Stimulated activated CD8-positive, alpha-beta memory T cell treated with anti-CD3 and anti-CD28 coated beads, Interleukin-4, amount 100 ng/mL, for 4 hours (primary cell): ENCODE measurements at regions not wholly inside any gene's neighbourhood (a gene's known extent, or its start where the extent isn't known, plus 50 kb on each side); places are given as distances from the start of the nearest gene placed in this dataset.
"Not testable (repeated sequence)": the region's sequence is repeated elsewhere in the genome, so short reads cannot be mapped to it uniquely, and the experiment has no call there.

ENCODE experiments used
- DNase-seq, 2 donors: peaks; one replicate each; pipeline ENCODE4 v3.0.0-alpha.2; 2020; ENCODE audit warnings: low read depth in 2 of 2, low spot score in 1 of 2

DNA sequence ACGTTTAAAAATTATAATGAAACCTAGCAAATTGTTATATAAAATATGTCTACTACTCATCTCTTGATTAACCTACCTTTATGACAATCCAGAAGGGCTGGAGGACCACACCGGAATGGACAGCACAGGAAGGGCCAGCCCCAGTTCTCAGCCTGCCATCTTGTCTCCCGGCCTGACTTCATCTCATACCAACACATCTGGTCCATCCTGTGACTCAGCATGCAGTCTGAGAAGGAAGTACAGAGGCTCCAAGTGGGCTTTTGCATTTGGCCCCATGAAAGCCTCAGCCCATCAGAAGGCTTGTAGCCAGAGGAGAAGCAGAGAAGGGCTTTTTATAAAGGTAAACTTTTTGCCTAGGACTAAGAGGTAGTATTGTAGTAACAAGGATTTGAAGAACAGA is 436.6 kb downstream of the MRPL39 start:
- no peak for DNase-seq

- DNase-seq, result no peak
Observed at GRCh38 chr21:25169370-25169769, 437.9 kb downstream of the MRPL39 start.

- DNase-seq, result not testable (repeated sequence)
Observed at GRCh38 chr21:25166904-25167303, 440.4 kb downstream of the MRPL39 start.

- no peak for DNase-seq
Observed at GRCh38 chr21:25161571-25161970, 445.7 kb downstream of the MRPL39 start.

DNA sequence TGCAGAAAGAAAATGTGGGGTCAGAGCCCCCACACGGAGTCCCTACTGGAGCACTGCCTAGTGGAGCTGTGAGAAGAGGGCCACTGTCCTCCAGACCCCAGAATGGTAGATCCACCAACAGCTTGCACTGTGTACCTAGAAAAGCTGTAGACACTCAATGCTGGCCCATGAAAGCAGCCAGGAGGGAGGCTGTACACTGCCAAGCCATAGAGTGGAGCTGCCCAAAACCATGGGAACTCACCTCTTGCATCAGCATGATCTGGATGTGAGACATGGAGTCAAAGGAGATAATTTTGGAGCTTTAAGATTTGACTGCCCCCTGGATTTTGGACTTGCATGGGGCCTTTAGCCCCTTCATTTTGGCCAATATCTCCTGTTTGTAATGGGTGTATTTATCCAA is 452.3 kb downstream of the MRPL39 start:
- not testable (repeated sequence) for DNase-seq

GRCh38 chr21:25149022-25149421 is 458.3 kb downstream of the MRPL39 start:
- no peak for DNase-seq

- DNase-seq, result no peak
Observed at GRCh38 chr21:25139414-25139813, 467.9 kb downstream of the MRPL39 start.

DNA sequence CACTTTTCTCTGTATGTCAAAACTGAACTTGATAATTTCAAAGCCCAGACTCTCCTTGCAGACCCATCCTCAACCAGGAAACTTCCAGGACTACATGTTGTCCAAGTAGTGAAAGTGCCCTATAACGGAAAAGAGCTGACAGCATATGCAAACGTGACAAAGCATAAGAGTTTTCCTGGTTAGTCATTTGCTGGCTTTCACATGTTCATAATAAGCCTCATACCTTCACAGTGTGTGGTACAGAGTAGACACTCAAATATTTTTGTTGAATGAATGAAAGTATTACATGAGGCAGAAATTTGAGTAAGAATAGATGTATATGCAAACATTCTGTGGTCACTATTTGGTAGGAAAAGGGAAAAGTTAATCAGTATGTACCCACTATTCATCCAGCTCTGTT is 473.3 kb downstream of the MRPL39 start:
- DNase-seq, result no peak

GRCh38 chr21:25127811-25128210 is 479.5 kb downstream of the MRPL39 start:
- DNase-seq, result no peak

- DNase-seq, result no peak
Observed at GRCh38 chr21:25127007-25127406, 480.3 kb downstream of the MRPL39 start.

DNA sequence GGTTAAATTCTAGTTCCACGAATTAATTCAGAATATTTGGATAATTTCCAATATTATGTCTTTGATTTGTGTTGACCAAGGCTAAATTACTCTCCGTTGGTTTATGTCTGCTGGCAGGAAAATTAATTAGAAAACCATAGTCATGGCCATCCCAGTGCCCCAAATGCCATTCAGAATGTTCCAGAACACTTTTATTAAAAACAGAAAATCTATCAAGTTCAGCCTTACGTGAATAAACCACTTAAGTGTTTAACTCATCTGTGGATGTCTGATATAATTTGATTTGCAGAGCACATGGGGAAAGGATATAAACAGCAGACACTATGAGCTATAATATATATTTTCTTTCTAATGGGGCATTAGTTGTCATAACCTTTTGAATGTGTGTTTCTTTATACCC is 480.7 kb downstream of the MRPL39 start:
- no peak for DNase-seq

GRCh38 chr21:25118648-25119047 is 488.6 kb downstream of the MRPL39 start:
- DNase-seq, result no peak

DNA sequence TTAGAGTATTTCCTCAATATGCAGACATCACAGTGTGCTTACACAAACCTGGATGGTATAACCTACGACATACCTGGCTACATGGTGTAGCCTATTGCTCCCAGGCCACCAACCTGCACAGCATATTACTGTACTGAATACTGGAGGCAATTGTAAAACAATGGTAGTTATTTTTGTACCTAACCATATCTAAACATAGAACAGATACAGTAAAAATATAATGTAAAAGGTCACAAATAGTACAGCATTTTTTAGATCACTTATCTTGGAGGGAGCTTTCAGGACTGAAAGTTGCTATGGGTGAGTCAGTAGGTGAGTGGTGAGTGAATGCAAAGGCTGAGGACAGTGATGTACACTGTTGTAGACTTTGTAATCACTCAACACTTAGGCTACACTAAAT is 492.3 kb downstream of the MRPL39 start:
- no peak for DNase-seq

- DNase-seq, result no peak
Observed at GRCh38 chr21:25107708-25108107, 499.6 kb downstream of the MRPL39 start.

- no peak for DNase-seq
Observed at GRCh38 chr21:25103500-25104207, 503.6 kb downstream of the MRPL39 start.

GRCh38 chr21:25097648-25098047 is 509.6 kb downstream of the MRPL39 start:
- DNase-seq, result no peak

DNA sequence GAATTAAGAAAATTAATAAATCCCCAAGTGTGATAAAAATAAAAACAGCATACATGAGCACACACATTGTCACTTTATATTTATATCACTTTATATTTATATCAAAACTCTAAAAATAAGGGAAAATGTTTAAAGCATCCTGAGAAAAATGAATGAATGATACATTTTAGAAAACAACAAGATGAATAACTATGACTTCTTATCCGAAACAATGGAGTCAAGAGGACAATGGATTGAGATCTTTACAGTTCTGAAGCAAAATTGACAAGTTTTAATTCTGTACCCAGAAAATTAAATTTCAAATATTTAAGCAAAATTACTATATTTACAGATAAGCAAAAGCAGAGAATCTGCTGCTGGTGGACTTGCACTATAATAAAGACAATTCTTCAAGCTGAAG is 512.6 kb downstream of the MRPL39 start:
- no peak for DNase-seq

DNA sequence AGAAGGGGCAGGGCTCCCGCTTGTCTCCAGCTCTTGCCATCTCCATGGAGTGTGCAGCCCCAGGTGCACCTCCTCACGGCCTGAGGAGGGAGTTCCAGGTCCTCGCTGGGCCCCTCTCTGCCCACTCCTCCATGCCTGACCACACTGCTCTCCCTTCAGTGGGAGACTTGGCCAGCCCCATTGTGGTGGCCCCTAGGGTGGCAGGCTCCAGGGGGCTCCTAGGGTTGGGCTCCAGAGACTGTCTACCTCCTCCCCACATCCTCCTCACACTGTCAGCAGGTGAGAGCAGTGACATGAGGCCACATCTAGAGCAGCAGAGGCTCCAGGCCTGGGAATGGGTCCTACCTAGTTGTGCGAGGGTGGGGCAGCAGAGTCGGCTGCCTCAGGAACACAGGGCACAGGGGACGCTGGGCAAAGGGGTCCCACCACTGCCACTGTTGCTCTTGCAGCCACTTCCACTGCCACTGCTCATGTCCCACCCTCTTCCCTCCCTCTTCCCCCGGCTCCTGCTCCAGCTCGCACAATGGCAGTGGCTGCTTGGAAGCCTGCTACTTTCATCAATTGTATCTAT is 514.8 kb downstream of the MRPL39 start:
- no peak for DNase-seq

DNA sequence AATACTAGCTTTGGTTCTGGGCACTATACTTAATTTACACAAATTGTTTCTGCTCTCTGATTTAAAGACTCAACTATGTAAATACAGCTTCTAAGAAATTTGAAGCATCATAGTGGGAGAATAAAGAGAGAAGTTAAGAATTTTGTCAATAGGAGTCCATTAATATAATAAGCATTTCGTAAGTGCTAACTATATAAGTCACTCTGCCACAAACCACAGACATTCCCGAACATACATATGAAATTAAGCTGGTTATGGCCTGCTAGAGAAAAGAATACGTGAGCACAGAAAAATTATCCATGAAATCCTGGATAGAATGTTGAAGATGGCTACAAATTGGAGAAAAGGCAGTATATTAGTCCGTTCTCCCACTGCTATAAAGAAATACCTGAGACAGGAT is 526.2 kb downstream of the MRPL39 start:
- DNase-seq, result no peak

GRCh38 chr21:25080661-25081060 is 526.6 kb downstream of the MRPL39 start:
- no peak for DNase-seq

DNA sequence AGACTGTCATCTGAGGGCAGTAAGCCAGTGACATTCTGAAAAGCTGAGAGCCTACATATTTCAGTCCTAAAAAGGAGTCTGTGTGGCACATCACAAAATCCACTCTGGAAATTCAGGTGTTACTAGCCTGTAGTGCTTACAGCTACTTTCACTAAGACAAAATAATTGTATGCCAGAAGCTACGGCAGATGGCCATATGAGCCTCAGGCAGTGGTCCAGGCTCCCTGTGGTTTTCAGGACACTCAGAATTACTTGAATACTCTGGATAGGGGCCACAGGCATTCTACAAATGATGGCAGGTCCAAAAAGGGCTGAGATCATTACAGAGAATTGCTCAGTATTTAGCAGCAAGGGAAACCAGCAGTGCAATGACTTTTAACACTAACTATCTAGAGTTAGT is 527.1 kb downstream of the MRPL39 start:
- DNase-seq, result no peak

DNA sequence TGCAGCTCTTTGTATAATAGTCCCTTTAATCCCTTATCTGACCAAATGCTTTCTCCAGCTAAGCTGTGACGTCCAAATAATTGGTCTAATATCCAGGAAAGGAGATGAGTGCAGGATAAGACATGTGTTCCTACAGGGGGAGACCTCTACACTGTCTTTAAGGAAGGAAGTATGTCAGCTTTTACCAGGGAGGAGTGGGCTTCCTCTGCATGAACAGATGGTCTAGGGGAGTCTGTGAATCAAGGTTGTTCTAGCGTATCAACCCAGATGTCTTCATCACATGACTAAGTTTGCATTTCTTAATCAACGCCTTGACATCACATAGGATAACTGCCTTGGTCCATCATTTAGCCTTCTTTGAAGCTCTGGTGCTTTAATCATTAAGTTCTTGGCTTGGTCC is 528.2 kb downstream of the MRPL39 start:
- DNase-seq, result no peak

DNA sequence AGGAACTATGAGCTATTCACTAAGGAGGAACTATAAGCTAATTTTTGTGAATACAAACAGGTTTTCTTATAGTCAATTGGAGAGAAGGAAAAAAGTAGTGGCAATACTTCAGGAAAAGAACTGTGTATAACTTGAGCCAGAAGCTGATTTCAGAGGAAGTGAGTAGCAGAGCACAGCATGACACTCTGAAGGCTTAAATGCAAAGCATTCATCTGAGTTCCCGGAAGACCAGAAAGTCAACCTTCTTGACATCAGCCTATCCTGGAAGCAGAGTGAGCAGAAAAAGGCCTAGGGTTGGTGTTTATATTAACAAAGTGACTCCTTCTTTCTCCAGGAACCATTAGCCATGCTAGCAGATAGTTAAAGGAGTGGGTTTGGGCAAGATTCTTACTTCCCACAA is 545.2 kb downstream of the MRPL39 start:
- no peak for DNase-seq
